Left hindlimb (tissue), 1 donor: ENCODE measurements at regions not wholly inside any gene's neighbourhood (a gene's known extent, or its start where the extent isn't known, plus 50 kb on each side); places are given as distances from the start of the nearest gene placed in this dataset.
A peak's percentile ranks its signal among the peaks of the same experiment; 100 is the strongest.

Experiments used
- DNase-seq: peaks from one replicate; pipeline ENCODE4 v3.0.0-alpha.2; 2018

DNA sequence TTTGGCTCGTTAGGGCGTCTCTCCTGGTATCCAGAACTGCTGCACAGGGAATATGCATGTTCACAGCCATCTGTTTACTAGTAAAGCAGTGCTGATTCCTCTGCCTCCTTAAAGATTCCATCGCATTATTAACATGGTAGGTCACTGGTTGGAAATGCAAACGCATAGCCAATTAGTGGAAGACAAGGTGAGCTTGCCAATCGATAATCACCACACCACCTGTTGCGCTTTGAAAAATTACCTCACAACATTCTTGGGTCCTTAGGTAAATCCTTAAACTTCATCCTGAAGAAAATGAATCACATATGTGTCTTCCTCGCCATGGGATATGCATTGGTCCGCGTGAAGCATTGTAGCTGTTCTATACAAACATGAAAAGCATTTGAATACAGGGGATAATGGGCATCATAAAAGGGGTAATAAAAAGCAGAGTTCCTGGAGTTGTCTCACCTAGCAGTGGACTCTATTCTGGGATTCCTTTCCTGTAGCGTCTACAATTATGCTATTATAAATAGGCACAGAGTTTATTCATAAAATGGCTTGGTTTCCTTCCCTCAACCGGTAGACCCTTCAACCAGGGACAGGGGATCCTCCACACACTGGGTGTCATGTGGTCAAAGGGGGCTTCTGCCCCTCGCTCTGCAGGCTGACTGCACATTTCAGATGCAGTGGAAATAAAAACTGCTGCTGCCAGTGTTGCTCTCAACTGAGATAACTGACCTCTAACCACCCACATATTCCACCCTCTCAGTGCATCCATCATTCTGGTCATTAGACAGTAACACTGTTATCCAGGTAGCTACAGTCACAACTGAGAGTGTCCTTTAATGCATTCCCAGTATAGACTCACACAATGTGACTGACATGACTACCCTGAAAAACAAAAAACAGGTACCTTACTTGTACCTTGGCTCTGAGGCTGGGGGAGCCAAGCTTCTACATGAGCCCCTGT is 389.2 kb upstream of the NFE2L3 start:
- DNase-seq = no peak

DNA sequence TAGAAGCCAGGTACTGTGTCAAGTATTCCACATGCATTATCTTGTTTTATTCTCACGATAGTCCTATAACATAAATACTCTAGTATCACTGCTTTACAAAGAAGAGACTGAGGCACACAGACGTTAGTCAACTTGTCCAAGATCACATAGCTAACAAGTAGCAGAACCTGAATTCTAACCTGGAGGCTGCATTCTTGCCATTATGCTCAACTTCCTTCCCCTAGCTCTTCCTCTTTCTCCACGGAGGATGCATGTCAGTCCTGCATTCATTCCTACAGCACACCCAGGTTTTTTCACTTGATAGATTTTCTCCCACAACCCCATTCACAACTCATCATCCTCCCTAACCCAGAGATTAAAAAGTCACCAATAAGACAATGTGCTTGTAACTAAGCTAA is 388.5 kb upstream of the NFE2L3 start:
- DNase-seq = no peak

DNA sequence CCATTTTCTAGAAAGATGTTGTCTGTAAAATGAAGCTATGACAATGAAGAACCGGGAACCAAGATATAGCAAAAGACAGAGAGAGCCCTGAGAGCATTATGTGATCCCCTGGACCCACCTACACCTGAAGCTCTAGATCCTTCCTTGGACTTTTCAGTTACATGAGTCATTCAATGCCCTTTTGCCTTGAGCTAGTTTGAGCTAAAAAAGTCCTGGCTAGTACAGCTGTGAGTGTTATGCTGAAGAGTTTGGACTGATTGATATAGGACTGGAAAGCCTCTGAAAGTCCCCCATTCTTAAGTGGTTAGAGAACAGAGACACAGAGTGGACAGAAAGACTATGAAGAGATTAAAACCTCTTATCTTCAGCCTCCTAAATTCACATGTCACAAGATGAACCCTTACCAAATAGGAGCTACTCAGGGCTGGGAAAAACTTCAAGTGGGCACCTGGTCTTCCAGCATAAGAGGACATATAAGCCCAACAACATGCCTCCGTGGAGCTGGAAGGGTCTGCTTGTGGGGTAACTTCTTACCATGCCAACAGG is 386.8 kb upstream of the NFE2L3 start:
- no peak for DNase-seq

DNA sequence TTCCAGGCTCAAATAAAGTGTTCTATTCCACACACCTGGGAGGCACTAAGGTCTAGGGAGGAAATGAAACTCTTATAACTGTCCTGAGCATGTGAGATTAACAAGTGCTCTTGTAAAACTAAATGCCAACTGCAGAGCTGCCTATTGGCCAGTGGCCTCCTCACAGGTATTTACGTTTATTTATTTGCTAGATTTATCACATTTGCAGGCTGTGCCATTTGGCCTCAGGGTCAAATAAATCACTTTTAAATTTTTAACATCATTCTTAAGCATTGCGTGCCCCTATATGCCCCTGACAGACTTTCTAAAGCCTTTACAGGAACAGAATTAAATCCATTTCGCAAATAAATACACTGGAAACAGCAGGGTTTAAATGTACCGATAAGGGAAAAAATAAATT is 381.8 kb upstream of the NFE2L3 start:
- no peak for DNase-seq

DNA sequence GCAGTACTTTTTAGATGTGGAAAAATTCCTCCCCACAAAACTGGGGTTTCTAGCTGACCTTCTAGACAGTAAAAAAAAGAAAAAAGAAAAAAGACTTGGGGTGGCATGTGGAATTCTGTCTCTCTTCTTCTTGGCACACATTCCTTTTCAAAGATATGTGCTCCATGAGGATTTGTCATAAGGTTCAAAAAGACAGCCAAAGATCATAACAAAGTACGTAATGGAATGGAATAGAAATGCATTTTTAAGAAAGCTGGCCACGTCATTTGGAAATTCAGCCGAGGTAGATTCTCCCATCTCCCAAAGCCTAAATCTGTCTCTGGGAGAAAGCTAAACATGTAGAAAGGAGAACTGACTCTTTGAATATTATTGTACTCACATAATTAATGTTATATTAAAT is 381.3 kb upstream of the NFE2L3 start:
- DNase-seq = no peak

DNA sequence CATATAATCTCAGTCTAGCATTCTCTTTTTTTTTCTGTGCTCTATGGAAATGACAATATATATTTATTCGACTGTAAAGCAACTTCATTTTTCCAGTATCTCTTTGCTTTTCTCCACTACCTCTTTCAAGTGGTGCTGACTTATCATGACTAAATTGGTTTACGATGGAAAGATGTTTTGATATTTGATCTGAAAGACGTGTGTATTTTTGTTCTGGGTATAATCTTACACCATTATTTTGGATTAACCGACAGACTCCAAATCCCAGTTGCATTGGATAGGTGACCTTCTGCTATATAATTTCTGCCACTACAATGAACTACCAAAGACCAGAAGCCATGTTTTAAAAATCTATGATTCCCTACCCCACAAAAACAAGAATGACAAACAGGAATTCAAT is 380.5 kb upstream of the NFE2L3 start:
- DNase-seq = no peak

DNA sequence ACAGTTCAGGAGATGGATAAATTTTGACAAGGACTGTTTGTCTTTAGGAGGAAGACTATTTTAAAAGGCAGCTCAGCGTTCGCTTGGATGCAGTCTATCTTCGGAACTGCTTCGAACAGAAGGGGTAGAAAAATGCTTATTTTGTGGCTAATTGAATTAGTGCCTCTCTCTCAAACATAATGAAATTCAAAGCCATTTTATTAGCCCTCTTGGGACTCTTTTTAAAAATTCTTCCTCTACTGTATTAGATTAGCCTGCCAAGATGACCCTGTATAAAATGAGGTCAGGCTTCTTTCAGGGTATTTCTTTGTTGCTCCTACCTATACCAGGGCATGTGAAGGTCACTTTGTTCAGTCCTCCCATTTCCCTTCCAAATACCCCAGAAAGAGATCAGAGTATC is 379.2 kb upstream of the NFE2L3 start:
- no peak for DNase-seq

DNA sequence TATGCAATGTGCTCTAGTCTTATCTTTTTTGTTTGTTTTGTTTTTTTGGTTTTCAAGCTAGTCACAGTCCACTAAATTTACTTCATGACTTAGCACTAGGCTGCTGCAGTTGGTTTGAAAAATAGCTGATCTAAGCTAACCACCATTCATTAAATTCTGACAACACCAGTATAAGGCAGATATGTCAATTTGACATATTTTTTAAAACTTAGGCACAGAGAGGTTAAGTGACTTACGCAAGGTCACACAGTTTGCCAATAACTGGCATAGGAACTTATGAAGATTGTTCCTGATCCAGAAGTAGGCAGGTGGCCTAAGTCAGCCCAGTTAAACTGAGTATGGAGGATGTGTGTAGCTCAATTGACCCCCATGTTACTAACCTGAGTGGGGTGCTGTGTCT is 377.3 kb upstream of the NFE2L3 start:
- DNase-seq = no peak

DNA sequence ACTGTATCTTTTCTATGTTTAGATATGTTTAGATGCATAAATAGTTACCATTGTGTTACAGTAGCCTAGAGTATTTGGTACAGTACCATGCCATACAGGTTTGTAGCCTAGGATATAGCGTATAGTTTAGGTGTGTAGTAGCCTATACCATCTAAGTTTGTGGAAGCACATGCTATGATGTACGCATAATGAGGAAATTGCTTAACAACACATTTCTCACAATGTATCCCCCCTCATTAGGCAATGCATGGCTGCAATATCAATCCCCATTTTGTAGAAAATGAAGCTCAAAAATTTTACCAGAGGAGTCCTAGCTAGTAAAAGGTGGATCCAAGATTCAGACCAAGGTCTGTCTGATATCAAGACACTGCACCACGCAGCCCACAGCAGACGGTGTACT is 376.4 kb upstream of the NFE2L3 start:
- no peak for DNase-seq

DNA sequence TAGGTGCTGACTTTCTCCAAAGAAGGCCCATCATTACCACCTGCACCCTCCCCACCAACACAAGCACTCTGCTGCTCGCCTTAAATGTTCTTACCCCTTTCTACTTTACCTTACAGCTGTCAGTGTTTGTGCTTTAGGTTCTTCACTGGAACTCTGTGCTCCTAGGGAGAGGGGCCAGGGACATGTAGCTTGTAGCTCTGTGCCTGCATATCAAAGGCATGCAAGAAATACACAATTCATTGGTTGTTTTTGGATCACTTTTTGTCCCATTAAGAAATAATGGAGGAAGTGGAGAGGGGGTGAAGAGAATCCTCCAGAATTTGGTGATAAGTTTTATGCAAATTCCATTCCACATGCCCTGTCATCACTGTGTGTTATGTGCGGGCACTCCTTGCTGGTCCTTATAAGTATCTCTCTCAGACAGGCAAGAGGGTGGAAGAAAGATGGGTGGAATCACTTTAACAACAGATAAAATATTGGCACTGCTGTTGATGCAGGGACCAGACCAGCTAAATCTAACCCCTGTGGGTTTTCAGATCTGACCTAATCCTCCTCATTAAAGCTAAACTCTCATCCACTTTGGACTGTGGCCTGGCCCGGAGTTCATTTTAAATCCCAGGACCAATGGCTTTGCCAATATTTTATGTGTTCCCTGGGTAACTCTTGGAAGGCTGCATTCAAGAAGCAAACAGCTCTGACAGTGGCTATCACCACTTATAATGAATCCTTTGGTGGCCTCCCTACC is 375.8 kb upstream of the NFE2L3 start:
- peak; percentile 72 for DNase-seq

DNA sequence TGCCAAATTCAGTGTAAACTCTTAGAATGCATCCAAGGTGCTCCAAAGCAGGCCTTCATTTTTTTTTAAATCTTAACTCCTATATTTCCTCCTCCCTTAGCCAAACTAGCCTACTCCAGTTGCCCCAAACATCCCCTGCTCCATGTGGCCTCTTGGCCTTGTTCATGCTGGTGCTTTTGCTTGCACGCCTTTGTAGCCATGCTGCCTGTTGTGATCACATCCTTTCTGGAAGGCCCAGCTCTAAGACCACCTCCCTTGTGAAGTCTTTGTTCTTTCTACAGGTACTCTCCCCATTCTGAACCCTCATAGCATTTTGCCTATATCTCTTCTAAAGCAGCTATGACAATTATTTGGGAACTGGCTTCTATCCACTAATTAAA is 375.3 kb upstream of the NFE2L3 start:
- DNase-seq = no peak

DNA sequence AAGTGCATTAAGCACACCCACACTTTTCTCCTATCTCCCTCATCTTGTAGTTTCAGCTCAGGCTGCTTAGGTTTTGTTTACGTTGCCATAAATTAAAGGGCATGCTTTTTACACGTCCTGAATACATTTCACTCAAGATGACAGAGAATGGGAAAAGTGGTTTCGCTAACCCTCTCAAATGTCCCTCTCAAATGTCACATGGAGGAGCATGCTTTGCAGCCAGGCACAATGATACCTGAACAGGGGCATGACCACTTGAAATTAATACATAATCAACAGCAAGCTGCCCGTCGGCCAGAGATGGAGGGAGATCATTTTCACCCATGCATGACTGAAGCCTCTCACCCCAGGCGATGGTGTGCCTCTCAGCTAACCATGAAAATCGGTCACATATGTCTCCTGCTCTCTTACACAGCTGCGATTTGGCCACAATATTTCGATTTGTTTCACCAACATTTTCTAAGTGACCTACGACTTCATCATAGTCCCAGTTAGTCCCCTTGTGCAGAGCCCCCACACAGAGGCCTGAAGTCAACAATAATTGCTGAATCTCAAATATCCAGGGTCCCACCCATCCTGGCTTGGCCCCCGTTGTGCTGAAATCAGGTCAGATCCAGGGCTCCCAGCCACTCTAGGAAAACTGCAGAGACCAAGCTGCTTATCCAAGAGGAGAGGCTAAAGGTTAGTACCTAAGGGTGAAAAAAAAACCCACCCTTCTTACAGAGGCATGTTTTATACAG is 373.9 kb upstream of the NFE2L3 start:
- DNase-seq = no peak

DNA sequence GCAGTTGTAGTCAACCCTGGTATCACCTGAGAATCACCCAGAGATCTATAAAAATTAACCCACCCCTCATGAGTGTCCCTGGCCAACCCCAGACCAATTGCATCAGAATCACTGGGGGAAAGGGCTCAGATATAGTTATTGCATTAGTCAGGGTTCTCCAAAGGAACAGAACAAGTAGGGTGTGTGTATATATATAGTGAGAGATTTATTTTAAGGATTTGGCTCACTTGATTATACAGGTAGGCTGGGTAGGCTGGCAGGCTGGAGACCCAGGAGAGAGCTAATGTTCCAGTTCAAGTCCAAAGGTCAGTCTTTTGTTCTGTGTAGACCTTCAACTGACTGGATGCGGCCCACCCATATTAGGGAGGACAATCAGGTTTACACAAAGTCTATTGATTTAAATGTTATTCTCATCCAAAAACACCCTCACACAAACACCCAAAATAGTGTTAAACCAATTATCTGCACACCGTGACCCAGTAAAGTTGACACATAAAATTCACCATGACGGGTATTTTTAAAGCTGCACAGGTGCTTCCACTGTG is 372.9 kb upstream of the NFE2L3 start:
- no peak for DNase-seq

DNA sequence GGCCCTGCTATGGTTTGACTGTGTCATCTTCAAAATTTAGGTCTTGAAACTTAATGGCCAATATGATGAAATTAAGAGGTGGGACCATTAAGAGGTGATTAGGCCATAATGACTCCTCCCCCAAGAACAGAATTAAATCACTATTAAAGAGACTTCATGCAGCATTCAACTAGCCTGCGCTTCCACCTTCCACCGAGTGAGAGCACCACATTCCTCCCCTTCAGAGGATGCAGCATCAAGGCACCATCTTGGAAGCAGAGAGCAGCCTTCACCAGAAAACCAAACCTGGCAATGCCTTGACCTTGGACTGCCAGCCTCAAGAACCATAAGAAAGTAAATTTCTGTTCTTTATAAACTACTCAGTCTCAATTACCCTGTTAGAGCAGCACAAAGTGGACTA is 371.1 kb upstream of the NFE2L3 start:
- DNase-seq = no peak

DNA sequence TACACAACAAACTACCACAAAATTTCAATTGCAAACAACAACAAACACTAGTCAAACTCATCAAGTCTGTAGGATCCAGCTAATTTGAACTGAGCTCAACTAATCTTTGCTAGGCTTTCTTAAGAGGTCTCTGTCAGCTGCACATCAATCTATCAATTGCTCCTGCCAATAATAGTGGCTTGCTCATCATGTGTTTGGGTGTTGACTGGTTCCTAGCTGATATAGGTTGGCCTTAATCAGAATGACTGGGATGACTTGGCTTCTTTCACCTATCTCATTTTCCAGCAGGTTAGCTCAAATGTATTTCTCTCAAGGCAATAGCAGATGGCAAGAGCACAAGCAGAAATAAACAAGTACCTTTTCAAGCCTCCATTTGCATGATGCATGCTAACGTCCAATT is 370.3 kb upstream of the NFE2L3 start:
- no peak for DNase-seq

DNA sequence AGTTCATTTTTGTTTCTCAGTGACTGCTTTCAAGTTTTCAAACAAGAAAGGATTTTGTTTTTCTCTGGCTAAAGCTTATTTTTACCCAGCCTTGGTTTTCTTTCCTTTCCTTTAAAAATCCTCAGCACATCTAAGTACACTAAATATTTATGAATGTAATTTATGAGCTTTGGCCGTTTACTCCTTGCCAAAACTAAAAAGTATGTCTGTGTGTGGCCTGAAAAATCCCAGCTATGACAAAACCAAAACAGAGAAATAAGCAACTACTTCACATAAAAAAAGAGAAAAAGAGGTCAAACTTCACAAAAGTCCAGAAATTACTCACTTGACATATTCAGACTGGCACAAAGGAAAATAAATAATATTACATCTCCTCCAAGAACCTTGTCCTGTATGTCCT is 365.1 kb upstream of the NFE2L3 start:
- no peak for DNase-seq

DNA sequence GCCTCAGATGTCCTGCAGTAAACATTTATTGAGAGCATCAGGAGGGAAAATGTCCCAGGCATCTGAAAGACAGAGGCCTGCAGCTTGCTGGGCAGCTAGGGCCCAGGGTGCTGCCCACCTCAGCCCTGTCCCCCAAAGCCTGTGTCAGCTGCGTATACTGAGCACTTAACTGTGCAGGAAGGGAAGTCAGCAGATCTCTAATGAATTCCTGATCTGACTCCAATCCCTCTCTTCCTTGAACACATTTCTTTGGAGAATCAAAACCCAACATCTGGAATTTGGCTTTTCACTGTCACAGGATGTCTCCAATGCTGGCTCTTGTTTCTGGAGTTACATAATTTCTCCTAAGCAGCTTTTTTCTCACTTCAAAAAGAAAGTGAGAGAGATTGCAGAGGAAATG is 364.7 kb upstream of the NFE2L3 start:
- no peak for DNase-seq

DNA sequence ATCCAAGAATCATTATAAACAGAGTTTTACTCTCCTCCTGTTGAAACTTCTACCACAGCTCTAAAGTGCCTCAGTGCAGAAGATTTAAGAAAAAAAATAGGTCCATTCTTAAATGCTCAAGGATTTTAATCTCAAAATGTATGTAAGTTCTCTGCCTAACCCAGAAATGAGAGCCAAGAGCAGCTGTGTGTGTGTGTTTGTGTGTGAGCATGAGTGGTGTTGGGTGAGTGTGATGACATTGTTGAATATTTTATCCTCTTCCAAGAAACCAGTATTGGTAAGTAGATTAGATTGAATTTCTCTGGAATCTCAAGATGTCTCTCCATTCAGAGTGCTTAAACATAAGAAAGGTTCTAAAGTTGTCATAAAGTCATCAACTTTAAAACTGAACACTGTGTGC is 363.6 kb upstream of the NFE2L3 start:
- DNase-seq = no peak

DNA sequence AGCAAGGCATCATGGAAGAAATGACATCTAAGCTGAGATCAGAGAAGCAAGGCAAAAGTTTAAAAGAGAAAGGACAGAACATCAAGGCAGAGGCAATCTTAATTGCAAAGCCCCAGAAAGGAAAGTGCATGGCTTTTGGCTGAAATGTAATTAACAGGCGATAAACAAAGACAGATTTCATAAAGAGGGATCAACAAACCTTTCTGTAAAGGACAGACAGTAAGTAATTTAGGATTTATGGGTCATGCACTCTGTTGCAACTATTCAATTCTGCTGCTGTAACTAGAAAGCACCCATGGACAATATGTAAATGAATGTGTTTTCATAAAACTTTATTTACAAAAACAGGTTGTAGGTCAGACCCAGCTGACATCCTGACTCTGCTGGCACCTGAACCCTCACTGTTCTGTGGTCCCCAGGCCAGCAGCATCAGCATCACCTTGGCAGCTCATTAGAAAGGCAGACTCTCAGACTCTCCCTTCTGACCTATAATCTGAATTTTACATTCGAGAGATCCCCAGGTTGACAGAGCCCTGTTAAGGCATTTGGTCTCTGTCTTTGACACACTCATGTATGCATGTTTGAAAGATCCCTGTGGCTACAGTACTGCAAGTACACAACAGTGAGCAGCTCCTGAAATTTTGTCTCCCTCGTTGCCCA is 362.9 kb upstream of the NFE2L3 start:
- no peak for DNase-seq

DNA sequence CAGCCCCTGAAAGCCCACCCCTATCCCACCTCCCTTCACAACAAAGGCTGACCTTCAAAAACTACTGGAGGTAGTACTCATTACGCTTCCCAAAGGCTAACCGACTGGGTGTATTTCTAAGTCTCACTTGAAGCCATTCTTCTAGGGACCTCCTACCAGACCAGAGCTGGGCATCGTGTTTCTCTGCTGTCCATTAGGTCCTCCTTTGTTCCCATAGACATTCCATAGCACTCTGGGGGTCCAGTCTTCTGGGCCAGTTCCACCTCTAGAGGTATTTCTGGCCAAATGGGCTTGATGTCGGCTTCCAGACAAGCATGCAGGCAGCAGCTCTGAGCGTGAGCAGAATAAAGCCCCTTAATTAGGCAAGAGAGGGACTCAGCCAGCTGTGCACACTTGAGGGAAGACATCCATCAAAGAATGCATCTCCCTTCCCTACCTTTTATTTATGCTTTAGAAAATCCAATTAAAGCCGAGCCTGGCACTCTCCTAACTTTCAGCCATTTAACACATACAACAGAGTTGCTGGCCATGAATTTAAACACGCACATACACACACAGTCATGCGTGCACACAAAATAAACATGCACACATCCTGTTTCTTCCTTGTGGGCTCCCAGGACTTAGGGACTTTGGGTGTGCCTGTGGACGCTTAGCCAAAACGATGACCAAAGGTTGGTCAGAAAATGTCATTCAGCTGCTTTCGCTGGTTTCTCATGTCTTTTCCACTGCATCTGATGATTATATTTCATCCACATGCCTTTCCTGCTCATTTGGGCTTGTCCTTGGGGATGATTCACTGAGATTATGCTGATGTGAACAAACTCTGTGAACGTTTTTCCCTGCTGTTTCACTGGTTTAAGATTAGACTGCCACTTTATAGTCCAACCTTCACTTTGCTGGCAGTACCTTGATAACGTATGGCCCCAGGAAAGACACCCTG is 362.0 kb upstream of the NFE2L3 start:
- no peak for DNase-seq

DNA sequence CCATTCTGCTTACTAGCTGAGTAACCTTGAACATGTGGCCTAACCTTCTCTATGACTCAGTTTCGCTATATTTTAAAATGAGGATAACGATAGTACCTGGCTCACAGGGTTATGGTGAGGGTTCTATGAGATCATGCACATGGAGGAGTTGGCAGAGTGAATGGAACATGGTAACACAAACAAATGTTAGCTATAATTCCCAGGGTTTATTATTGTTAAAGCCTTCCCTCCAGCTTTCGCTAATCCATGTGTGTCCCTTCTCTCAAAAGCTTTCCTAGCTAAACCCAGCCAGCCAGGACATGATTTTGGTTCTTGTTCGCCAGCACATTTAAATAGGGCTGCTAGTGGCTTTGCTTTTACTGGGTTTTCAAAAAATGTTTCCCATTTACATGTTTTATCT is 361.0 kb upstream of the NFE2L3 start:
- no peak for DNase-seq
